NCI-H226 (cell line): ENCODE measurements at regions not wholly inside any gene's neighbourhood (a gene's known extent, or its start where the extent isn't known, plus 50 kb on each side); places are given as distances from the start of the nearest gene placed in this dataset.
"Not testable (repeated sequence)": the region's sequence is repeated elsewhere in the genome, so short reads cannot be mapped to it uniquely, and the experiment has no call there.

Experiments used
- DNase-seq: peaks from one replicate; pipeline ENCODE4 v3.0.0-alpha.2; 2015

GRCh38 chr3:55294557-55294956, 192.5 kb downstream of the WNT5A start:
- no peak for DNase-seq

- DNase-seq = no peak
Observed at GRCh38 chr3:55292360-55292759, 194.7 kb downstream of the WNT5A start.

- no peak for DNase-seq
Observed at GRCh38 chr3:55288657-55289056, 198.4 kb downstream of the WNT5A start.

- DNase-seq = no peak
Observed at GRCh38 chr3:55286693-55287092, 200.4 kb downstream of the WNT5A start.

- no peak for DNase-seq
Observed at GRCh38 chr3:55285156-55285555, 201.9 kb downstream of the WNT5A start.

GRCh38 chr3:55283441-55283925, 203.6 kb downstream of the WNT5A start:
- no peak for DNase-seq

GRCh38 chr3:55282994-55283393, 204.1 kb downstream of the WNT5A start:
- DNase-seq = no peak

- DNase-seq = no peak
Observed at GRCh38 chr3:55272031-55272645, 215.0 kb downstream of the WNT5A start.

- no peak for DNase-seq
Observed at GRCh38 chr3:55271549-55271948, 215.6 kb downstream of the WNT5A start.

GRCh38 chr3:55270976-55271375, 216.1 kb downstream of the WNT5A start:
- no peak for DNase-seq

- no peak for DNase-seq
Observed at GRCh38 chr3:55269636-55270035, 217.5 kb downstream of the WNT5A start.

GRCh38 chr3:55269096-55269495, 218.0 kb downstream of the WNT5A start:
- no peak for DNase-seq

GRCh38 chr3:55267206-55267930, 219.7 kb downstream of the WNT5A start:
- DNase-seq = no peak

GRCh38 chr3:55264919-55265318, 222.2 kb downstream of the WNT5A start:
- no peak for DNase-seq

GRCh38 chr3:55252921-55253320, 234.2 kb downstream of the WNT5A start:
- DNase-seq = no peak

GRCh38 chr3:55249156-55249555, 237.9 kb downstream of the WNT5A start:
- DNase-seq = not testable (repeated sequence)

GRCh38 chr3:55247666-55248065, 239.4 kb downstream of the WNT5A start:
- no peak for DNase-seq

- DNase-seq = no peak
Observed at GRCh38 chr3:55246033-55246432, 241.1 kb downstream of the WNT5A start.

GRCh38 chr3:55245351-55245750, 241.8 kb downstream of the WNT5A start:
- no peak for DNase-seq

- DNase-seq = no peak
Observed at GRCh38 chr3:55244247-55244646, 242.9 kb downstream of the WNT5A start.

GRCh38 chr3:55243678-55244077, 243.4 kb downstream of the WNT5A start:
- no peak for DNase-seq

- DNase-seq = no peak
Observed at GRCh38 chr3:55242921-55243320, 244.2 kb downstream of the WNT5A start.

GRCh38 chr3:55241098-55241497, 246.0 kb downstream of the WNT5A start:
- no peak for DNase-seq

- DNase-seq = no peak
Observed at GRCh38 chr3:55235416-55235815, 251.7 kb downstream of the WNT5A start.

- DNase-seq = no peak
Observed at GRCh38 chr3:55226696-55227095, 260.4 kb downstream of the WNT5A start.
